PC-9 (cell line): ENCODE measurements at regions not wholly inside any gene's neighbourhood (a gene's known extent, or its start where the extent isn't known, plus 50 kb on each side); places are given as distances from the start of the nearest gene placed in this dataset.

Experiments
- BruUV-seq: library from RNA; stranded (reverse); fragments of 400-500 nt; replicated peaks from 2 replicates; lab custom pipeline; 2021; lab: Mats Ljungman, UMichigan
- CTCF ChIA-PET: fragments of 300-600 bp; sonication (Branson Sonifier 250); formaldehyde crosslinking; loops from one replicate; lab custom pipeline; 2022; ENCODE audit warnings: antibody characterized with exemption; lab: Charles Lee
- POLR2A ChIA-PET: fragments of 300-600 bp; sonication (Branson Sonifier 250); formaldehyde crosslinking; loops from one replicate; lab custom pipeline; 2022; ENCODE audit warnings: antibody characterized with exemption; ENCODE audit not compliant: unreplicated experiment; lab: Charles Lee
- DNase-seq, 2 experiments: peaks; one replicate each; pipeline versions ENCODE4 v3.0.0 to v3.0.0-alpha.2; 2015 to 2022; ENCODE audit warnings: mixed read lengths in 1 of 2
- H2AFZ ChIP-seq: fragments of 200-600 bp; sonication (generic); 2 replicates; pipeline ENCODE4 v1.8.1; 2017; ENCODE audit warnings: antibody characterized with exemption
- H3F3A ChIP-seq: fragments of 200-600 bp; sonication (generic); 2 replicates; pipeline ENCODE4 v1.8.1; 2017; ENCODE audit warnings: antibody characterized with exemption, mild to moderate bottlenecking, low read depth; ENCODE audit not compliant: insufficient read depth
- H3K27ac ChIP-seq: fragments of 200-600 bp; sonication (generic); 2 replicates; pipeline ENCODE4 v1.6.1; 2016; ENCODE audit warnings: mixed run types
- H3K27me3 ChIP-seq: fragments of 200-600 bp; sonication (generic); 2 replicates; pipeline ENCODE4 v1.6.1; 2016; ENCODE audit warnings: low read depth, mixed run types; ENCODE audit not compliant: insufficient read depth
- H3K36me3 ChIP-seq: fragments of 200-600 bp; sonication (generic); 2 replicates; pipeline ENCODE4 v1.6.1; 2016; ENCODE audit warnings: low read depth, mixed run types
- H3K4me1 ChIP-seq: fragments of 200-600 bp; sonication (generic); replicated peaks from 2 replicates; pipeline ENCODE4 v1.6.1; 2016; ENCODE audit warnings: mixed run types; ENCODE audit not compliant: insufficient read depth
- H3K4me2 ChIP-seq: fragments of 200-600 bp; sonication (generic); 2 replicates; pipeline ENCODE4 v1.6.1; 2017; ENCODE audit warnings: mixed run types
- H3K4me3 ChIP-seq: fragments of 200-600 bp; sonication (generic); 2 replicates; pipeline ENCODE4 v1.6.1; 2016; ENCODE audit warnings: mixed run types
- H3K79me2 ChIP-seq: fragments of 200-600 bp; sonication (generic); 2 replicates; pipeline ENCODE4 v1.6.1; 2017; ENCODE audit warnings: low read depth, mixed run types
- H3K9me2 ChIP-seq: fragments of 200-600 bp; sonication (generic); 2 replicates; pipeline ENCODE4 v1.8.1; 2017; ENCODE audit warnings: mild to moderate bottlenecking; ENCODE audit not compliant: insufficient read depth
- H3K9me3 ChIP-seq: fragments of 200-600 bp; sonication (generic); 2 replicates; pipeline ENCODE4 v1.8.1; 2016; ENCODE audit warnings: low read depth; ENCODE audit not compliant: insufficient read depth
- H4K20me1 ChIP-seq: fragments of 200-600 bp; sonication (generic); 2 replicates; pipeline ENCODE4 v1.8.1; 2017; ENCODE audit not compliant: insufficient read depth
- CTCF ChIP-seq: fragments of 200-600 bp; sonication (generic); conservative IDR thresholded peaks from 2 replicates; pipeline ENCODE4 v1.6.1; 2017; ENCODE audit warnings: mixed run types, antibody characterized with exemption, mild to moderate bottlenecking, moderate library complexity
- EZH2 ChIP-seq: fragments of 200-600 bp; sonication (generic); IDR thresholded peaks from 2 replicates; pipeline ENCODE4 v1.8.0; 2017; ENCODE audit warnings: antibody characterized with exemption, low read depth
- intact Hi-C: fragments of 100-400 bp; cut with micrococcal nuclease; formaldehyde crosslinking; loops from one replicate; pipeline ENCODE4 v1.10.0; 2022; ENCODE audit not compliant: unreplicated experiment

GRCh38 chr6:168167431-168168315, 88.7 kb upstream of the FRMD1 start:
- Histone ChIP-seq H3K9me2 (no peaks in the 10 kb centered on the region), H3F3A (no peaks in the 10 kb centered on the region), H3K79me2 (no peaks in the 10 kb centered on the region), H3K9me3 (no peaks in the 10 kb centered on the region), H4K20me1 (no peaks in the 10 kb centered on the region), H3K27ac (no peak overlapping the region), H3K4me2 (no peak overlapping the region), H3K4me1 (no peaks in the 10 kb centered on the region), H3K4me3 (no peak overlapping the region), H3K27me3 (peaks cover 93% of the 10 kb centered on the region), H2AFZ (no peak overlapping the region), H3K36me3 (no peaks in the 10 kb centered on the region)
- TF ChIP-seq CTCF (no peak), EZH2 (no peak)
- BruUV-seq: no TSS peak
- intact Hi-C loops: no loop called here
- CTCF ChIA-PET: interaction anchor here (0.6 kb wide), 1 partner anchor 1397 kb away, joined by 3 read pairs; no protein-coding TSS in a partner anchor
- POLR2A ChIA-PET: no interaction called here
- no peak for DNase-seq

- Histone ChIP-seq H3K4me3 (no peak overlapping the region), H3K36me3 (no peaks in the 10 kb centered on the region), H2AFZ (no peak overlapping the region), H3K79me2 (no peaks in the 10 kb centered on the region), H3K9me2 (no peaks in the 10 kb centered on the region), H3K27me3 (peaks cover 93% of the 10 kb centered on the region), H3F3A (no peaks in the 10 kb centered on the region), H3K27ac (no peak overlapping the region), H3K9me3 (no peaks in the 10 kb centered on the region), H3K4me2 (no peak overlapping the region), H4K20me1 (no peaks in the 10 kb centered on the region), H3K4me1 (no peaks in the 10 kb centered on the region)
- TF ChIP-seq CTCF (no peak), EZH2 (no peak)
- ChIA-PET POLR2A (no interaction called here), CTCF (no interaction called here)
- no TSS peak for BruUV-seq
- DNase-seq: no peak
- intact Hi-C loops: no loop called here
Observed at GRCh38 chr6:168166627-168167026, 87.6 kb upstream of the FRMD1 start.

GRCh38 chr6:168165891-168166290, 86.9 kb upstream of the FRMD1 start:
- no peaks in the 10 kb centered on the region for H3K4me1 ChIP-seq
- no peak overlapping the region for H3K4me3 ChIP-seq
- no TSS peak for BruUV-seq
- ChIA-PET POLR2A (no interaction called here), CTCF (no interaction called here)
- H4K20me1 ChIP-seq: no peaks in the 10 kb centered on the region
- no peak for TF ChIP-seq EZH2
- TF ChIP-seq CTCF: no peak
- H3K27ac ChIP-seq: no peak overlapping the region
- H3K79me2 ChIP-seq: no peaks in the 10 kb centered on the region
- H3K27me3 ChIP-seq: peaks cover 93% of the 10 kb centered on the region
- H3K36me3 ChIP-seq: no peaks in the 10 kb centered on the region
- no peaks in the 10 kb centered on the region for H3F3A ChIP-seq
- intact Hi-C loops: no loop called here
- no peak for DNase-seq
- H3K9me3 ChIP-seq: no peaks in the 10 kb centered on the region
- H3K4me2 ChIP-seq: no peak overlapping the region
- no peaks in the 10 kb centered on the region for H3K9me2 ChIP-seq
- no peak overlapping the region for H2AFZ ChIP-seq
